ENCODE measurements at regions not wholly inside any gene's neighbourhood (a gene's known extent, or its start where the extent isn't known, plus 50 kb on each side); places are given as distances from the start of the nearest gene placed in this dataset.

DNA sequence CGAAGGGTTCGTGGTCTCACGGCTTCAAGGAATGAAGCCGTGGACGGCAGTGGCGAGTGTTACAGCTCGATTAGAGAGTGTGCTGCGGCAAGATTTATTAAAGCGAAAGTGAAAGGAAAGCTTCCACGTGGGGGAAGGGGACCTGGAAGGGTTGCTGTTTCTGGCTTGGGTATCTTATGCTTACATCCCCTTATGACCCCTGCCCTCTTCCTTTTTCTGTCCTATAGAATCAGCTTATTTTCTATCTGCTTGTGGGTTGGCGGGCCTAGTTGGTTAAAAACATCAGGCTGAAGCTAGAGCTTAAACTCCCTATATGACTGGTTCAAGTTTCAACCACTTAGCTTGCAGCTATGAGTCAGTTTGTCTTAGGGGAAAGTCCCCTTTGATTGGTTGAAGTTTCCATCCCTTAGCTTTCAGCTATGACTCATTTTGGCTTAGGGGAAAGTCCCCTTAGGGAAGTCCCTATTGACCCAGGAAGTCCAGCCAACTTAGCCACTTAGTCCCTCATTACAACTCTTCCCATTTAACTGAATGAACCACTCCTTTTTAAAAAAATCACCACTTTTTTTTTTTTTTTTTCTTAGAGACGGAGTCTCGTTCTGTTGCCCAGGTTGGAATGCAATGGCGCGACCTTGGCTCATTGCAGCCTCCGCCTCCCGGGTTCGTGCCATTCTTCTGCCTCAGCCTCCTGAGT lies 1494.7 kb upstream of the TMEM132C start:
- H3K9me3 ChIP-seq (ENCODE audit: low read depth), result no peaks in the 10 kb centered on the region
- H3K36me3 Mint-ChIP-seq, result no peaks in the 10 kb centered on the region
- H3K4me3 ChIP-seq, result no peak overlapping the region
- H3K4me1 Mint-ChIP-seq, result no peaks in the 10 kb centered on the region
- no peaks in the 10 kb centered on the region for H3K79me2 ChIP-seq (ENCODE audit: low read depth)
- H3K4me2 ChIP-seq, result no peak overlapping the region
- H3K27me3 ChIP-seq, result no peaks in the 10 kb centered on the region
- DNase-seq (ENCODE audit: low spot score), result no peak
- peaks cover 2% of the 10 kb centered on the region for H3K9me3 Mint-ChIP-seq
- H3K27ac ChIP-seq, result no peak overlapping the region
- no peak overlapping the region for H3K27ac Mint-ChIP-seq
- no peaks in the 10 kb centered on the region for H3K4me1 ChIP-seq
- TF ChIP-seq EZH2 (IDR thresholded peaks at IDR 0.05) (no peak), EZH2phosphoT487 (IDR thresholded peaks at IDR 0.05) (no peak)
- TF ChIP-seq, protein P1, sequence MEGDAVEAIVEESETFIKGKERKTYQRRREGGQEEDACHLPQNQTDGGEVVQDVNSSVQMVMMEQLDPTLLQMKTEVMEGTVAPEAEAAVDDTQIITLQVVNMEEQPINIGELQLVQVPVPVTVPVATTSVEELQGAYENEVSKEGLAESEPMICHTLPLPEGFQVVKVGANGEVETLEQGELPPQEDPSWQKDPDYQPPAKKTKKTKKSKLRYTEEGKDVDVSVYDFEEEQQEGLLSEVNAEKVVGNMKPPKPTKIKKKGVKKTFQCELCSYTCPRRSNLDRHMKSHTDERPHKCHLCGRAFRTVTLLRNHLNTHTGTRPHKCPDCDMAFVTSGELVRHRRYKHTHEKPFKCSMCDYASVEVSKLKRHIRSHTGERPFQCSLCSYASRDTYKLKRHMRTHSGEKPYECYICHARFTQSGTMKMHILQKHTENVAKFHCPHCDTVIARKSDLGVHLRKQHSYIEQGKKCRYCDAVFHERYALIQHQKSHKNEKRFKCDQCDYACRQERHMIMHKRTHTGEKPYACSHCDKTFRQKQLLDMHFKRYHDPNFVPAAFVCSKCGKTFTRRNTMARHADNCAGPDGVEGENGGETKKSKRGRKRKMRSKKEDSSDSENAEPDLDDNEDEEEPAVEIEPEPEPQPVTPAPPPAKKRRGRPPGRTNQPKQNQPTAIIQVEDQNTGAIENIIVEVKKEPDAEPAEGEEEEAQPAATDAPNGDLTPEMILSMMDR (IDR thresholded peaks at IDR 0.05), result no peak
- H4K20me1 ChIP-seq (ENCODE audit: low read depth), result no peaks in the 10 kb centered on the region
- no peak overlapping the region for H3K4me3 Mint-ChIP-seq
- H3F3A ChIP-seq (ENCODE audit: low read depth), result no peaks in the 10 kb centered on the region
- no peak overlapping the region for H3K9ac ChIP-seq
- no peak overlapping the region for H2AFZ ChIP-seq (replicated peaks)
- no peaks in the 10 kb centered on the region for H3K36me3 ChIP-seq
- H3K27me3 Mint-ChIP-seq (ENCODE audit: insufficient read depth, low read depth), result peaks cover 4% of the 10 kb centered on the region

DNA sequence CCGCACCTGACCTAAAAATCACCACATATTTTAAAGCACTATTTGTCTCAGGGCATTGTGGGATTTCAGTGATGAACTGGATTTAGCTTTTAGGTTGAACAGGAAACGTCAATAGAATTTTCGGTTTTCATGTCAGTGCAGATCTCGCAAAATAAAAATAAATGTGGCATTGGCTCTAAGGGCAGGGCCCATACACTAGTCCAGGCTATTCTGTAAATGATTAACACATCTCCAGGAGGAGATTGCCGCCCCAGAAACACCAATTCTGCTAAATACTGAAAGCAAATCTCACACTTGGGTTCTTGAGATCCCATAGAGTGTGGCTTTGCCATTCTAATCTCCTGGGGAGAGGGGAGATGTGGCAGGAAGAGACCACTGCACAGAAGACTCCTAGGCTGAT lies 1494.0 kb upstream of the TMEM132C start:
- TF ChIP-seq EZH2 (IDR thresholded peaks at IDR 0.05), result no peak
- TF ChIP-seq, protein P1 (IDR thresholded peaks at IDR 0.05), result no peak
- no peak for TF ChIP-seq EZH2phosphoT487 (IDR thresholded peaks at IDR 0.05)
- no peak overlapping the region for H2AFZ ChIP-seq (replicated peaks)
- H3K27ac ChIP-seq, result no peak overlapping the region
- H3K9ac ChIP-seq, result no peak overlapping the region
- no peak overlapping the region for H3K4me2 ChIP-seq
- no peaks in the 10 kb centered on the region for H3K36me3 Mint-ChIP-seq
- H3K79me2 ChIP-seq (ENCODE audit: low read depth), result no peaks in the 10 kb centered on the region
- no peaks in the 10 kb centered on the region for H3K4me1 Mint-ChIP-seq
- no peak overlapping the region for H3K4me3 ChIP-seq
- H3K27ac Mint-ChIP-seq, result no peak overlapping the region
- H3K27me3 Mint-ChIP-seq (ENCODE audit: insufficient read depth, low read depth), result peaks cover 4% of the 10 kb centered on the region
- no peak for DNase-seq (ENCODE audit: low spot score)
- H3K9me3 ChIP-seq (ENCODE audit: low read depth), result no peaks in the 10 kb centered on the region
- H3F3A ChIP-seq (ENCODE audit: low read depth), result no peaks in the 10 kb centered on the region
- no peak overlapping the region for H3K4me3 Mint-ChIP-seq
- no peaks in the 10 kb centered on the region for H4K20me1 ChIP-seq (ENCODE audit: low read depth)
- no peaks in the 10 kb centered on the region for H3K27me3 ChIP-seq
- H3K36me3 ChIP-seq, result no peaks in the 10 kb centered on the region
- H3K4me1 ChIP-seq, result no peaks in the 10 kb centered on the region
- peaks cover 2% of the 10 kb centered on the region for H3K9me3 Mint-ChIP-seq

DNA sequence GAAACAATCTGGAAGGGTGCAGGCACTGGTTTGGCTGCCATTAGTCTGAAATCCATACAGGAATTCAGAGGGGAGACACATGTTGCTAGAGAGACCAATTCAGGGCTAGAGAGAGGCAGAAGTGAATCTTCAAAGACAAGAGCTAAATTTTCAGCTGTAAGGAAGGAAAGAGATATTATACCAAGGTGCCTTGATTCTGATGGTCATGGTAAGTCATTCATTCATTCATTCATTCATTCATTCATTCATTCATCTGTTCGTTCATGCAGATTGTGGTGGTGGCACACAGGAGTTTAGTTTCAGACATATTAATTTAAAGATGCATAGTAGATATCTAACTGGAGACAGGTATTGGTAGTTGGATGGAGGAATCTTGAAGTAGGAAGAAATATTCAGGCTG lies 1493.5 kb upstream of the TMEM132C start:
- no peaks in the 10 kb centered on the region for H3K79me2 ChIP-seq (ENCODE audit: low read depth)
- H3K27me3 ChIP-seq, result peaks cover 4% of the 10 kb centered on the region
- no peaks in the 10 kb centered on the region for H3F3A ChIP-seq (ENCODE audit: low read depth)
- DNase-seq (ENCODE audit: low spot score), result no peak
- H3K9me3 Mint-ChIP-seq, result peaks cover 2% of the 10 kb centered on the region
- peaks cover 4% of the 10 kb centered on the region for H3K27me3 Mint-ChIP-seq (ENCODE audit: insufficient read depth, low read depth)
- H3K4me3 ChIP-seq, result no peak overlapping the region
- TF ChIP-seq, protein P1 (IDR thresholded peaks at IDR 0.05), result no peak
- TF ChIP-seq EZH2phosphoT487 (IDR thresholded peaks at IDR 0.05) (no peak), EZH2 (IDR thresholded peaks at IDR 0.05) (no peak)
- H2AFZ ChIP-seq (replicated peaks), result no peak overlapping the region
- no peak overlapping the region for H3K27ac Mint-ChIP-seq
- H3K9ac ChIP-seq, result no peak overlapping the region
- no peak overlapping the region for H3K4me3 Mint-ChIP-seq
- no peaks in the 10 kb centered on the region for H3K4me1 Mint-ChIP-seq
- no peak overlapping the region for H3K27ac ChIP-seq
- H3K36me3 ChIP-seq, result no peaks in the 10 kb centered on the region
- H3K4me1 ChIP-seq, result no peaks in the 10 kb centered on the region
- no peaks in the 10 kb centered on the region for H3K36me3 Mint-ChIP-seq
- no peaks in the 10 kb centered on the region for H4K20me1 ChIP-seq (ENCODE audit: low read depth)
- no peaks in the 10 kb centered on the region for H3K9me3 ChIP-seq (ENCODE audit: low read depth)
- no peak overlapping the region for H3K4me2 ChIP-seq
